Immature natural killer cell (primary cell): ENCODE measurements at regions not wholly inside any gene's neighbourhood (a gene's known extent, or its start where the extent isn't known, plus 50 kb on each side); places are given as distances from the start of the nearest gene placed in this dataset.

Experiments used
- DNase-seq, 3 donors: peaks; one replicate each; pipeline ENCODE4 v3.0.0; 2022; ENCODE audit warnings: mixed read lengths in 1 of 3
- H3K27ac Mint-ChIP-seq, 6 donors: one replicate each; pipeline ENCODE4 v1.8.0; 2020; ENCODE audit warnings: mixed read lengths in 6 of 6, mild to moderate bottlenecking in 5 of 6, inconsistent platforms in 4 of 6, moderate library complexity in 3 of 6
- H3K27me3 Mint-ChIP-seq, 3 donors: one replicate each; pipeline ENCODE4 v1.8.0; 2020 to 2021; ENCODE audit warnings: low read depth in 3 of 3, mild to moderate bottlenecking in 3 of 3, mixed read lengths in 3 of 3, moderate library complexity in 3 of 3, inconsistent platforms in 1 of 3
- H3K36me3 Mint-ChIP-seq, 3 donors: one replicate each; pipeline ENCODE4 v1.8.0; 2020; ENCODE audit warnings: mixed read lengths in 3 of 3, inconsistent platforms in 2 of 3, mild to moderate bottlenecking in 2 of 3
- H3K4me1 Mint-ChIP-seq, 2 donors: one replicate each; pipeline ENCODE4 v1.8.0; 2020; ENCODE audit warnings: inconsistent platforms in 2 of 2, mild to moderate bottlenecking in 2 of 2, mixed read lengths in 2 of 2, moderate library complexity in 1 of 2
- H3K4me3 Mint-ChIP-seq, 5 donors: one replicate each; pipeline ENCODE4 v1.8.0; 2020; ENCODE audit warnings: mild to moderate bottlenecking in 5 of 5, mixed read lengths in 5 of 5, inconsistent platforms in 3 of 5, moderate library complexity in 3 of 5
- H3K9me3 Mint-ChIP-seq, 6 donors: one replicate each; pipeline ENCODE4 v1.8.0; 2020; ENCODE audit warnings: mild to moderate bottlenecking in 6 of 6, mixed read lengths in 6 of 6, inconsistent platforms in 4 of 6, moderate library complexity in 3 of 6

DNA sequence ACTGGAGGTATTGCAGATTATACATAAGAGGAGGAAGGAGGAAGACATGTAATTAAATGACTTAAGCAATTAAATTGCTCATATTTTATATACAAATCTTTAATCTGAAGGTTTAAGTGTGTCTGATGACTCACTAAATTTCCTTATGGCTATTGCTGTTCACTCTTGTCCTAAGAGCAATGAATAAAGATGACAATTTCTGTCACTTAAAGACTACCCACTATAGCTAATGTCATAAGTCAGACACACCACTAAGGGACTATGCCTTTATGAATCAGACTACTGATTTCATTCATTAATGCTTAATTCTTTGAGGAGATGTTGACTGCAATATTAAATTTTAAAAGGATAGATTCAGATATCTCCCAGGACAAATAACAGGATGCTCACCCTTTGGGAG lies 1514.7 kb downstream of the PCDH18 start:
- H3K27me3 Mint-ChIP-seq: no peaks in the 10 kb centered on the region
- H3K27ac Mint-ChIP-seq: no peak overlapping the region
- DNase-seq: no peak
- no peaks in the 10 kb centered on the region for H3K36me3 Mint-ChIP-seq
- peaks cover 3 to 41% (median 15%) of the 10 kb centered on the region in 6 donors for H3K9me3 Mint-ChIP-seq
- H3K4me3 Mint-ChIP-seq: no peak overlapping the region
- H3K4me1 Mint-ChIP-seq: no peaks in the 10 kb centered on the region

GRCh38 chr4:136012220-136012619 lies 1520.1 kb downstream of the PCDH18 start:
- Mint-ChIP-seq H3K4me1 (no peaks in the 10 kb centered on the region), H3K27me3 (no peaks in the 10 kb centered on the region), H3K9me3 (peaks cover 2 to 23% (median 8%) of the 10 kb centered on the region in 6 donors), H3K36me3 (no peaks in the 10 kb centered on the region), H3K4me3 (no peak overlapping the region), H3K27ac (no peak overlapping the region)
- DNase-seq: no peak

- Mint-ChIP-seq H3K4me3 (no peak overlapping the region), H3K9me3 (peaks cover 4 to 21% (median 9%) of the 10 kb centered on the region in 6 donors), H3K27ac (no peak overlapping the region), H3K4me1 (no peaks in the 10 kb centered on the region), H3K36me3 (no peaks in the 10 kb centered on the region), H3K27me3 (no peaks in the 10 kb centered on the region)
- DNase-seq: no peak
Observed at GRCh38 chr4:136009258-136009832, 1522.9 kb downstream of the PCDH18 start.

GRCh38 chr4:136007991-136008390 lies 1524.3 kb downstream of the PCDH18 start:
- H3K27me3 Mint-ChIP-seq: no peaks in the 10 kb centered on the region
- no peak overlapping the region for H3K27ac Mint-ChIP-seq
- H3K9me3 Mint-ChIP-seq: peaks cover 4 to 13% (median 9%) of the 10 kb centered on the region in 6 donors
- no peaks in the 10 kb centered on the region for H3K4me1 Mint-ChIP-seq
- H3K36me3 Mint-ChIP-seq: no peaks in the 10 kb centered on the region
- no peak overlapping the region for H3K4me3 Mint-ChIP-seq
- DNase-seq: no peak

GRCh38 chr4:136002316-136002715 lies 1530.0 kb downstream of the PCDH18 start:
- Mint-ChIP-seq H3K4me3 (no peak overlapping the region), H3K4me1 (no peaks in the 10 kb centered on the region), H3K27ac (no peak overlapping the region), H3K9me3 (peaks cover 4 to 21% (median 11%) of the 10 kb centered on the region in 6 donors), H3K36me3 (no peaks in the 10 kb centered on the region), H3K27me3 (no peaks in the 10 kb centered on the region)
- no peak for DNase-seq

DNA sequence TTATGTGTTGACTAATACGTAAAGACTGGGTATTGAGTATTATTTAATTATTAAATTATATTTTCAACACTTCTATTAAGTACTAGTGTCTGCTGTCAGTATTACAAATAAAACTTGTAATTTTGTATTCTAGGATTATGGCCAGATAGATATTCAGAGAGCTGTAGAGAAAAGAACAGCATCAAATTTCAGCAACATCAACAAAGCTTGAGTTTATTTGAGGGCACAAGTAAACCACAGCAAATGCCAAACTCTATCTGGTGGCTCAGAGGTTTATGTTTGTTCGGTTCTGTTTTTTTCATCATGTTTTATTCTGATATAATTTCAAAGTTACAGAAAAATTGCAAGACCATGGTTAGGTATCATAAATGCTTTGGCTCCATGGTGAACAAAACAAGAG lies 1530.5 kb downstream of the PCDH18 start:
- H3K4me3 Mint-ChIP-seq: no peak overlapping the region
- H3K4me1 Mint-ChIP-seq: no peaks in the 10 kb centered on the region
- DNase-seq: no peak
- H3K9me3 Mint-ChIP-seq: peaks cover 4 to 26% (median 11%) of the 10 kb centered on the region in 6 donors
- H3K27me3 Mint-ChIP-seq: no peaks in the 10 kb centered on the region
- no peak overlapping the region for H3K27ac Mint-ChIP-seq
- H3K36me3 Mint-ChIP-seq: no peaks in the 10 kb centered on the region

- H3K27ac Mint-ChIP-seq: no peak overlapping the region
- no peak overlapping the region for H3K4me3 Mint-ChIP-seq
- peaks cover 0 to 1% (median 0%) of the 10 kb centered on the region in 3 donors for H3K27me3 Mint-ChIP-seq
- DNase-seq: no peak
- peaks cover 5 to 28% (median 16%) of the 10 kb centered on the region in 6 donors for H3K9me3 Mint-ChIP-seq
- no peaks in the 10 kb centered on the region for H3K36me3 Mint-ChIP-seq
- no peaks in the 10 kb centered on the region for H3K4me1 Mint-ChIP-seq
Observed at GRCh38 chr4:136000246-136000645, 1532.0 kb downstream of the PCDH18 start.

DNA sequence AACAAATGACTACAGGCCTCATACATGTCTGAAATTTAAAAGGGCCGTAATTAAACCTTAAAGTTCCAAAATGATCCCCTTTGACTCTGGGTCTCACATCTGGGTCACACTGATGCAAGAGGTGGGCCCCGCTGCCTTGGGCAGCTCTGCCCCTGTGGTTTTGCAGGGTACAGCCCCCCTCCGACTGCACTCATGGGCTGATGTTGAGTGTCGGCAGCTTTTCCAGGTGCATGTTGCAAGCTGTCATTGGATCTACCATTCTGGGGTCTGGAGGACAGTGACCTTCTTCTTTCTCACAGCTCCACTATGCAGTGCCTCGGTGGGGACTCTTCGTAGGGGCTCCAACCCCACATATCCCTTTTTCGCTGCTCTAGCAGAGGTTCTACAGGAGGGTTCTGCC lies 1537.9 kb downstream of the PCDH18 start:
- Mint-ChIP-seq H3K36me3 (no peaks in the 10 kb centered on the region), H3K4me1 (no peaks in the 10 kb centered on the region), H3K9me3 (peaks cover 8 to 33% (median 21%) of the 10 kb centered on the region in 6 donors), H3K27ac (no peak overlapping the region), H3K4me3 (no peak overlapping the region), H3K27me3 (peaks cover 0 to 3% (median 0%) of the 10 kb centered on the region in 3 donors)
- no peak for DNase-seq

- no peak for DNase-seq
- H3K4me1 Mint-ChIP-seq: no peaks in the 10 kb centered on the region
- peaks cover 0 to 10% (median 7%) of the 10 kb centered on the region in 6 donors for H3K9me3 Mint-ChIP-seq
- H3K27ac Mint-ChIP-seq: no peak overlapping the region
- no peaks in the 10 kb centered on the region for H3K27me3 Mint-ChIP-seq
- H3K4me3 Mint-ChIP-seq: no peak overlapping the region
- H3K36me3 Mint-ChIP-seq: no peaks in the 10 kb centered on the region
Observed at GRCh38 chr4:135976860-135977259, 1555.4 kb downstream of the PCDH18 start.

DNA sequence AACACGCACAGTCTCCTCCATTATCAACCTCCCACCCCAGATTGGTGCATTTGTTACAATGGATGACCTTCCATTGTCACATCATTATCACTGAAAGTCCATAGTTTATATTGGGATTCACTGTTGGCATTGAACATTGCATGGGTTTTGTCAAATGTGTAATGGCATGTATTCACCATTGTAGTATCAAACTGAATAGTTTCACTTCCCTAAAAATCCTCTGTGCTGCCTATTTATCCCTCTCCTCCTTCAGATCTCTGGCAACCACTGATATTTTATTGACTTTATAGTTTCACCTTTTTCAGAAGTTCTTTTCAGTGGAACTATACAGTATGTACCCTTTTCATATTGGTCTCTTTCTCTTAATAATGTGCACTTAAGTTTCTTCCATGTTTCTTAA lies 1565.4 kb downstream of the PCDH18 start:
- Mint-ChIP-seq H3K9me3 (peaks cover 0 to 22% (median 8%) of the 10 kb centered on the region in 6 donors), H3K27ac (no peak overlapping the region), H3K36me3 (no peaks in the 10 kb centered on the region)

GRCh38 chr4:135963009-135963408 lies 1569.3 kb downstream of the PCDH18 start:
- Mint-ChIP-seq H3K27ac (no peak overlapping the region), H3K9me3 (peaks cover 5 to 36% (median 15%) of the 10 kb centered on the region in 6 donors), H3K36me3 (no peaks in the 10 kb centered on the region), H3K4me1 (no peaks in the 10 kb centered on the region), H3K27me3 (no peaks in the 10 kb centered on the region), H3K4me3 (no peak overlapping the region)
- no peak for DNase-seq

More for the DNA sequence above, 1565.4 kb downstream of the PCDH18 start:
- DNase-seq: no peak
- Mint-ChIP-seq H3K4me1 (no peaks in the 10 kb centered on the region), H3K4me3 (no peak overlapping the region), H3K27me3 (no peaks in the 10 kb centered on the region)

DNA sequence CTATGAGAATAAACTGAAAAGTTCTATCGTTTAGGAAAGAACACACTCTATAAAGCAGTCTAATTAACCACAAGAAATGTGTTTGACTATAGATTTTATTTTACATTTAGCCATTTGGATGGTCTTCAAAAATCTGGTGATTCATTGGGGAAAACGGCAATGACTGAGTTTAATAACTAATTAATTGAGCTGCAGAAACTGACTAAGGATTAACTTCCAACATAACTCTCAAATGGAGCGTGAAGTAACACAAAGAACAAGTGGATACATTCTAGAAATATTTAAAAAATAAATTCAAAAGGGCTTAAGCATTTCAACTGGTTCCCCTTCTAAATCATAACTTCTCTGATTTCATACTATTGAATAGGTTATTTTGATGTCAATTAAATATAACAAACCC lies 1582.4 kb downstream of the PCDH18 start:
- Mint-ChIP-seq H3K9me3 (peaks cover 7 to 31% (median 16%) of the 10 kb centered on the region in 6 donors), H3K36me3 (no peaks in the 10 kb centered on the region), H3K4me1 (no peaks in the 10 kb centered on the region), H3K4me3 (no peak overlapping the region), H3K27me3 (no peaks in the 10 kb centered on the region), H3K27ac (no peak overlapping the region)
- DNase-seq: no peak

DNA sequence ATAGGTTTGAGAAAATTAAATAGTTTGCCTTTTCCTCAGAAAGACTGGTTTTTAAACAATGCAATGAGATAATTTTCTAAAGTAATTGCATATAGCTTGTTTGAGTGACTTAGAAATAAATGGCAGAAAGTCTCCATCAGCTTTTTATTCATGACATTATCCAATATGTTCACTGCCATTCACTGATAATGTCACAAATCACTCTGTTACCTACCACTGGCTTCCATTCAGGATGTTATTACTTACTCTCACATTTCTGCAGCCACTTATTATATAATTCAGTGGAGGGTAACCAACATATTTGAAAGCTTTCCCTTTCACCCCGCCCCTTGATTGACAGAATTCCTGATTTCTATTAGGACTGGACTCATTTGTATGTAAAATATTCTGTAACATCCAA lies 1583.5 kb downstream of the PCDH18 start:
- H3K36me3 Mint-ChIP-seq: no peaks in the 10 kb centered on the region
- H3K27me3 Mint-ChIP-seq: no peaks in the 10 kb centered on the region
- H3K27ac Mint-ChIP-seq: no peak overlapping the region
- H3K9me3 Mint-ChIP-seq: peaks cover 5 to 20% (median 11%) of the 10 kb centered on the region in 6 donors
- H3K4me1 Mint-ChIP-seq: no peaks in the 10 kb centered on the region
- DNase-seq: no peak
- no peak overlapping the region for H3K4me3 Mint-ChIP-seq

- Mint-ChIP-seq H3K36me3 (no peaks in the 10 kb centered on the region), H3K27ac (no peak overlapping the region), H3K4me1 (no peaks in the 10 kb centered on the region), H3K9me3 (peaks cover 0 to 12% (median 1%) of the 10 kb centered on the region in 6 donors), H3K27me3 (no peaks in the 10 kb centered on the region), H3K4me3 (no peak overlapping the region)
- no peak for DNase-seq
Observed at GRCh38 chr4:135941671-135942070, 1590.6 kb downstream of the PCDH18 start.

DNA sequence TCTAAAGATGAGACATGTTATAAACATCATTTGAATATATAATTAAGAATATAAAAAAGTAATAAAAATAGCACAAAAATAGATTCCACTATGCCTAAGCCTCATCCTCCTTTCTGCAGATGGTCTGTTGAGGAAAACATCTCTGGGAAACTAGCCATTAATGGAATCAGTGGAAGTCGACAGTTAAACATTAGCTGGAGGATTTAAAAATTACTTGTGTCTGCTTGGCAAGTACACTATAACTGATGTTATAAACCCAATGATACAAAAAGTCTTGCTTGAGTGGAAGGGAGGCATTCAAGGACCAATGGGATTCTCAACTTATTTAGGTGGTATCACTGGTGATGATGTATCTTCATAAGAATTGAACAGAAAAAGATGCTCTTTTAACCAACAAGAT lies 1598.3 kb downstream of the PCDH18 start:
- H3K27me3 Mint-ChIP-seq: no peaks in the 10 kb centered on the region
- no peaks in the 10 kb centered on the region for H3K4me1 Mint-ChIP-seq
- no peak overlapping the region for H3K4me3 Mint-ChIP-seq
- peaks cover 0 to 24% (median 13%) of the 10 kb centered on the region in 6 donors for H3K9me3 Mint-ChIP-seq
- H3K36me3 Mint-ChIP-seq: no peaks in the 10 kb centered on the region
- no peak overlapping the region for H3K27ac Mint-ChIP-seq
- DNase-seq: no peak
